Gastrocnemius medialis (tissue), 4 donors: ENCODE measurements at regions not wholly inside any gene's neighbourhood (a gene's known extent, or its start where the extent isn't known, plus 50 kb on each side); places are given as distances from the start of the nearest gene placed in this dataset.

Experiments used
- POLR2A ChIP-seq, 2 donors: fragments of 450-650 bp; IDR thresholded peaks; one replicate each; pipeline ENCODE4 v1.6.1; 2017; ENCODE audit warnings: antibody characterized with exemption in 2 of 2, mild to moderate bottlenecking in 2 of 2, moderate library complexity in 2 of 2
- TF ChIP-seq, protein P1 (sequence below), 5 experiments: fragments of 450-650 bp in 3 of 5; fragments of 200-600 bp in 2 of 5; sonication (generic) in 2 of 5; IDR thresholded peaks in 4 of 5; conservative IDR thresholded peaks in 1 of 5; 1 replicate in 4 of 5; 2 replicates in 1 of 5; pipeline ENCODE4 v1.5.1; 2016 to 2019; ENCODE audit warnings: antibody characterized with exemption in 5 of 5, mild to moderate bottlenecking in 3 of 5, moderate library complexity in 3 of 5

DNA sequence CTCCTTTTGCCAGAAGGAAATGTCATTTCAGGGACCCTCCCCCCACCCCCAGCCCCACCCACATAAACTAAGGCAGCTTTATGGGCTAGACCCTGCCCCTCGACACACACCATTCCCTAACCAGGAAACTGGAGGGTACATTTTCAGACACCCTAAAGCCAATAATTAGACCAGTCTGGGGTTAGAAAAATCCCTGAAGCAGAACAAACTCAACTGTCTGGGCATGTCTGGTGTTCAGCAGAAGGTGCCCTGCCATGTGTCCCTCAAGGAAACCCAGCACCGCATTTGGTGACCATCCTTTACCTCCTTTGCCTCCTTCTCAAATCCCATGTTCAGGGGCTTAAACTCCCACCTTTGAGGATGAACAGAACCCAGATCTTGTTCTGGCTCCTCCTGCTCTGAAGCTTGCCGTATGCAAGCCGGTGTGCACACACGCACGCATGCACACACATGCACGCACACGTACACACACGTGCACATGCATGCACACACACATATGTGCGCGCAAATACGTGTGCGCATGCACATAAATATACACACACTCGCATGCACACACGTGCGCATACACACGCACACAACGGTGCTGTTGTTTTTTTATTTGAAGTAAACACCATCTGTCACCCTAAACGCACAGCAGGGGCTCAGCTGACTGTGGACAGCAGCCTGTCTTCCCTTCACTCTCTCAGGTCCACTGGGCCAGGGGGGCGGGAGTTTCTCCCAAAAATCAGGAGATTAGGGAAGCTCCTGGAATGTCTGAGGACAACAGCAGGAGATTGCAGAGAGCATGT is 156.8 kb upstream of the TNRC6C start:
- TF ChIP-seq, protein P1, sequence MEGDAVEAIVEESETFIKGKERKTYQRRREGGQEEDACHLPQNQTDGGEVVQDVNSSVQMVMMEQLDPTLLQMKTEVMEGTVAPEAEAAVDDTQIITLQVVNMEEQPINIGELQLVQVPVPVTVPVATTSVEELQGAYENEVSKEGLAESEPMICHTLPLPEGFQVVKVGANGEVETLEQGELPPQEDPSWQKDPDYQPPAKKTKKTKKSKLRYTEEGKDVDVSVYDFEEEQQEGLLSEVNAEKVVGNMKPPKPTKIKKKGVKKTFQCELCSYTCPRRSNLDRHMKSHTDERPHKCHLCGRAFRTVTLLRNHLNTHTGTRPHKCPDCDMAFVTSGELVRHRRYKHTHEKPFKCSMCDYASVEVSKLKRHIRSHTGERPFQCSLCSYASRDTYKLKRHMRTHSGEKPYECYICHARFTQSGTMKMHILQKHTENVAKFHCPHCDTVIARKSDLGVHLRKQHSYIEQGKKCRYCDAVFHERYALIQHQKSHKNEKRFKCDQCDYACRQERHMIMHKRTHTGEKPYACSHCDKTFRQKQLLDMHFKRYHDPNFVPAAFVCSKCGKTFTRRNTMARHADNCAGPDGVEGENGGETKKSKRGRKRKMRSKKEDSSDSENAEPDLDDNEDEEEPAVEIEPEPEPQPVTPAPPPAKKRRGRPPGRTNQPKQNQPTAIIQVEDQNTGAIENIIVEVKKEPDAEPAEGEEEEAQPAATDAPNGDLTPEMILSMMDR (IDR thresholded peaks at IDR 0.05 in 4 of 5, conservative IDR thresholded peaks at IDR 0.05 in 1 of 5), result no peak
- TF ChIP-seq POLR2A (IDR thresholded peaks at IDR 0.05), result no peak
